ENCODE measurements at regions not wholly inside any gene's neighbourhood (a gene's known extent, or its start where the extent isn't known, plus 50 kb on each side); places are given as distances from the start of the nearest gene placed in this dataset.

DNA sequence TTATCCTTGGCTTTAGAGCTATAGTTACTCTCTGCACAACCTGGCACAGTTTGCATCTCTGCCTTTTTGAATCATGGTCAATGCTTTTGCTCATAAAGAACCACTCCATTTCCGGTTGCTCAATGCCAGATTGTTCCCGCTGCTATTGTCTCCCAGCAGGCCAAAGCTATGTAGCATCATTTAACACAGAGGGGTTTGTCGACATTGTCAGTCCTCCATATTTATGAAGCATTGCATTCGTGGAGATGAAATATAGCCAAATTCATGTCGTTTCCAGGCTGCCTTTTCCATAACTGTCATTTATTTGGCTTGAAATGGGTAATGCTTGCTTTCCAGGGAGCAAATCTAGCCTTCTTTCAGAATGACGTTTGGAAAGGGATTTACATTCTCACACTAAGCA lies 598.8 kb downstream of the EPHA7 start:
- Histone ChIP-seq H3K9ac (ENCODE audit: low read length) (no peak overlapping the region), H3K9me2 (replicated peaks; ENCODE audit: low read length) (no peaks in the 10 kb centered on the region), H3K36me3 (ENCODE audit: low read depth, low read length) (no peaks in the 10 kb centered on the region), H3K27ac (ENCODE audit: low read length) (no peak overlapping the region), H4K20me1 (ENCODE audit: low read length) (no peaks in the 10 kb centered on the region), H2AFZ (ENCODE audit: low read length) (no peak overlapping the region), H3K4me3 (ENCODE audit: low read length) (no peak overlapping the region), H3K4me2 (ENCODE audit: low read length) (no peak overlapping the region), H3K9me3 (ENCODE audit: low read length) (no peaks in the 10 kb centered on the region), H3K27me3 (ENCODE audit: low read length) (no peaks in the 10 kb centered on the region), H3F3A (ENCODE audit: low read length, unreplicated experiment) (no peaks in the 10 kb centered on the region), H3K4me1 (ENCODE audit: insufficient read depth, low read length) (no peaks in the 10 kb centered on the region), H3K79me2 (ENCODE audit: low read length) (no peaks in the 10 kb centered on the region)
- intact Hi-C loops (cut with micrococcal nuclease): no loop called here
- POLR2A ChIA-PET (ENCODE audit: unreplicated experiment): no interaction called here
- ATAC-seq (no peak), DNase-seq (no peak)
- no TSS peak for BruUV-seq (replicated peaks)
- CTCF ChIA-PET: no interaction called here
- TF ChIP-seq, protein P1, sequence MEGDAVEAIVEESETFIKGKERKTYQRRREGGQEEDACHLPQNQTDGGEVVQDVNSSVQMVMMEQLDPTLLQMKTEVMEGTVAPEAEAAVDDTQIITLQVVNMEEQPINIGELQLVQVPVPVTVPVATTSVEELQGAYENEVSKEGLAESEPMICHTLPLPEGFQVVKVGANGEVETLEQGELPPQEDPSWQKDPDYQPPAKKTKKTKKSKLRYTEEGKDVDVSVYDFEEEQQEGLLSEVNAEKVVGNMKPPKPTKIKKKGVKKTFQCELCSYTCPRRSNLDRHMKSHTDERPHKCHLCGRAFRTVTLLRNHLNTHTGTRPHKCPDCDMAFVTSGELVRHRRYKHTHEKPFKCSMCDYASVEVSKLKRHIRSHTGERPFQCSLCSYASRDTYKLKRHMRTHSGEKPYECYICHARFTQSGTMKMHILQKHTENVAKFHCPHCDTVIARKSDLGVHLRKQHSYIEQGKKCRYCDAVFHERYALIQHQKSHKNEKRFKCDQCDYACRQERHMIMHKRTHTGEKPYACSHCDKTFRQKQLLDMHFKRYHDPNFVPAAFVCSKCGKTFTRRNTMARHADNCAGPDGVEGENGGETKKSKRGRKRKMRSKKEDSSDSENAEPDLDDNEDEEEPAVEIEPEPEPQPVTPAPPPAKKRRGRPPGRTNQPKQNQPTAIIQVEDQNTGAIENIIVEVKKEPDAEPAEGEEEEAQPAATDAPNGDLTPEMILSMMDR (conservative IDR thresholded peaks at IDR 0.05; ENCODE audit: low read depth, low read length): no peak
- no peak for TF ChIP-seq EZH2phosphoT487 (IDR thresholded peaks at IDR 0.05; ENCODE audit: borderline replicate concordance, low read length)
- TF ChIP-seq EZH2 (IDR thresholded peaks at IDR 0.05; ENCODE audit: low read length, unreplicated experiment): no peak

DNA sequence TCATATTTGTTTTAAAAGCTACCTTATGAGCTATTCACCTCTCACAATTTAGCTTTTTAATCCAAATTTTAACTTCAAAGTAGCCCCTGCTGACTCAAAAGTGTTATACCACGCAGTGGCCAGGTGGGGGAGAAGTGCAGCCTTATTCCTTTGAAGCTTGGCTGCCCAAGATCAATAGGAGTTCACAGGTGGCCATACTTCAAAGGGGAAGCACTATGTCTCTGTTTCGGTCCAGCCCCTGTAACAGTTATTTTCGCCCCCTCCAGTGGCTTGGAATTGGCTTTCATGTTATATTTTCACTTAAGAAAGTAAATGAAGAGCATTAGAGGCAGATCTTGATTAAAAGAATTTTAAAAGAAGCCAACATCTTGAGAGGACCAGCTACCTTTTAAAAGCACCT lies 608.4 kb downstream of the EPHA7 start:
- intact Hi-C loops (cut with micrococcal nuclease): loop anchor here (1.0 to 2.0 kb wide), 2 partner anchors 206 to 614 kb away; no protein-coding TSS in a partner anchor
- POLR2A ChIA-PET (ENCODE audit: unreplicated experiment): no interaction called here
- peak; percentile 54 for ATAC-seq
- BruUV-seq (replicated peaks): no TSS peak
- H4K20me1 ChIP-seq (ENCODE audit: low read length): no peaks in the 10 kb centered on the region
- no peaks in the 10 kb centered on the region for H3K9me2 ChIP-seq (replicated peaks; ENCODE audit: low read length)
- no peak overlapping the region for H3K9ac ChIP-seq (ENCODE audit: low read length)
- no peaks in the 10 kb centered on the region for H3K79me2 ChIP-seq (ENCODE audit: low read length)
- H3K4me2 ChIP-seq (ENCODE audit: low read length): no peak overlapping the region
- H3K27me3 ChIP-seq (ENCODE audit: low read length): no peaks in the 10 kb centered on the region
- H3F3A ChIP-seq (ENCODE audit: low read length, unreplicated experiment): no peaks in the 10 kb centered on the region
- H3K36me3 ChIP-seq (ENCODE audit: low read depth, low read length): no peaks in the 10 kb centered on the region
- no peak overlapping the region for H2AFZ ChIP-seq (ENCODE audit: low read length)
- CTCF ChIA-PET: interaction anchor here (0.5 to 1.6 kb wide), 7 partner anchors 34 to 613 kb away, joined by 3 to 10 read pairs (median 4); no protein-coding TSS in a partner anchor
- no peaks in the 10 kb centered on the region for H3K4me1 ChIP-seq (ENCODE audit: insufficient read depth, low read length)
- H3K9me3 ChIP-seq (ENCODE audit: low read length): no peaks in the 10 kb centered on the region
- peak; percentile 41 for DNase-seq
- H3K27ac ChIP-seq (ENCODE audit: low read length): no peak overlapping the region
- TF ChIP-seq, protein P1 (conservative IDR thresholded peaks at IDR 0.05; ENCODE audit: low read depth, low read length): peak; percentile 65
- TF ChIP-seq EZH2 (IDR thresholded peaks at IDR 0.05; ENCODE audit: low read length, unreplicated experiment) (no peak), EZH2phosphoT487 (IDR thresholded peaks at IDR 0.05; ENCODE audit: borderline replicate concordance, low read length) (no peak)
- H3K4me3 ChIP-seq (ENCODE audit: low read length): no peak overlapping the region

DNA sequence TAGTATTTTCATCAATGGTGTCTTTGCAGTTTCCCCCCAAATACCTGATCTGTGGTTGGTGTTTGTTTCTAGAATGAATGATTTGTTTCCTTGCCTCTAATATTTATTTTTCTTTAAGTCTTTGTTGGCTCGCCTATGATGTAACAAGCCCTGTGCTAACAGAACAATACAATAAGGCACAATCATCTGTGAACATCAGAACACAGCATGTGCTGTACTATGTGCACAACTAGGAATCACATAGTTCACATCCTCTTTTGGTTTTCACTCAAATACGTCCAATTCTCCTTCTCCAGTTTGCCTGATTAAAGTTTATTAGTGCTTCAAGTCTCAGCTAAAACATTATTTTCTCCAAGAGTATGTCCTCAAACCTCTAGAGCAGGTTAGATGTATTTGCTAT lies 613.1 kb downstream of the EPHA7 start:
- ATAC-seq (no peak), DNase-seq (no peak)
- no peaks in the 10 kb centered on the region for H3K9me2 ChIP-seq (replicated peaks; ENCODE audit: low read length)
- H3K27ac ChIP-seq (ENCODE audit: low read length): no peak overlapping the region
- H3K79me2 ChIP-seq (ENCODE audit: low read length): no peaks in the 10 kb centered on the region
- no peaks in the 10 kb centered on the region for H3K36me3 ChIP-seq (ENCODE audit: low read depth, low read length)
- H2AFZ ChIP-seq (ENCODE audit: low read length): no peak overlapping the region
- no peaks in the 10 kb centered on the region for H3F3A ChIP-seq (ENCODE audit: low read length, unreplicated experiment)
- H3K9ac ChIP-seq (ENCODE audit: low read length): no peak overlapping the region
- no peaks in the 10 kb centered on the region for H3K9me3 ChIP-seq (ENCODE audit: low read length)
- intact Hi-C loops (cut with micrococcal nuclease): no loop called here
- CTCF ChIA-PET: no interaction called here
- no peaks in the 10 kb centered on the region for H4K20me1 ChIP-seq (ENCODE audit: low read length)
- no peaks in the 10 kb centered on the region for H3K27me3 ChIP-seq (ENCODE audit: low read length)
- H3K4me3 ChIP-seq (ENCODE audit: low read length): no peak overlapping the region
- TF ChIP-seq, protein P1 (conservative IDR thresholded peaks at IDR 0.05; ENCODE audit: low read depth, low read length): no peak
- TF ChIP-seq EZH2phosphoT487 (IDR thresholded peaks at IDR 0.05; ENCODE audit: borderline replicate concordance, low read length) (no peak), EZH2 (IDR thresholded peaks at IDR 0.05; ENCODE audit: low read length, unreplicated experiment) (no peak)
- no TSS peak for BruUV-seq (replicated peaks)
- no peak overlapping the region for H3K4me2 ChIP-seq (ENCODE audit: low read length)
- H3K4me1 ChIP-seq (ENCODE audit: insufficient read depth, low read length): no peaks in the 10 kb centered on the region
- POLR2A ChIA-PET (ENCODE audit: unreplicated experiment): no interaction called here

Measured in PC-3 (cell line).